ENCODE measurements at regions not wholly inside any gene's neighbourhood (a gene's known extent, or its start where the extent isn't known, plus 50 kb on each side); places are given as distances from the start of the nearest gene placed in this dataset.

DNA sequence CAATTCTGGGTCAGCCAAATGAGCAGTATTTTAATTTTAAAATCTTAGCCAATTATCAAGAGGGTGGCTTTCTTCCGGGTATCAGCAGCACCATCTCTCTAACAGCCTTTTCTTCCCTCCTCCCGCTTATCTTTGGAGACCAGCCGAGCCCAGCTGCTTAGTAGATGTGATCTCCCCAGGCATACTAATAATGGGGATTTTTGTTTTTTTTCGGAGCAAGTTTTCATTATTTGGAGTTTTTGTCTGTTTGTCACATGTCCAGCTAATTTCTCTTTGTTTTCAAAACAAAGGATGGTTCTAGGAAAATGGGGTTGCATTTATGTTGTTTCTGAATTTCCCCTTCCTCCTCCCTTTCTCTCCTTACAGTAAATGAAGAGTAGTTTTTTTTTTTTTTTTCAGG, 170.5 kb upstream of the MPHOSPH6 start (continued):
- TF ChIP-seq SP1 (IDR thresholded peaks at IDR 0.05; ENCODE audit: low read depth, low read length) (no peak), SIN3A (conservative IDR thresholded peaks at IDR 0.05 in 1 of 2, IDR thresholded peaks at IDR 0.05 in 1 of 2; ENCODE audit: low read depth in 1 of 2, low read length in 2 of 2) (no peak), GABPA (IDR thresholded peaks at IDR 0.05; ENCODE audit: borderline replicate concordance, insufficient read depth, low read length) (no peak)
- TF ChIP-seq, protein P1, sequence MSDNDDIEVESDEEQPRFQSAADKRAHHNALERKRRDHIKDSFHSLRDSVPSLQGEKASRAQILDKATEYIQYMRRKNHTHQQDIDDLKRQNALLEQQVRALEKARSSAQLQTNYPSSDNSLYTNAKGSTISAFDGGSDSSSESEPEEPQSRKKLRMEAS (IDR thresholded peaks at IDR 0.05): no peak

Data from H1 (cell line).